Common myeloid progenitor, CD34-positive (primary cell): ENCODE measurements at regions not wholly inside any gene's neighbourhood (a gene's known extent, or its start where the extent isn't known, plus 50 kb on each side); places are given as distances from the start of the nearest gene placed in this dataset.

Experiments
- CTCF ChIA-PET: fragments of 350-600 bp; sonication (Branson Sonifier 250); formaldehyde crosslinking; loops from one replicate; lab custom pipeline; 2021; ENCODE audit warnings: antibody characterized with exemption; lab: Charles Lee
- POLR2A ChIA-PET: fragments of 350-600 bp; sonication (Branson Sonifier 250); formaldehyde crosslinking; loops from one replicate; lab custom pipeline; 2021; ENCODE audit warnings: antibody characterized with exemption; lab: Charles Lee
- DNase-seq, 3 donors: peaks; one replicate each; pipeline versions ENCODE4 v3.0.0 to v3.0.0-alpha.2; 2013
- H3K27ac ChIP-seq, 2 experiments: 1 replicate in 1 of 2; 2 replicates in 1 of 2; pipeline ENCODE4 v1.7.0; 2013; ENCODE audit warnings: inconsistent platforms in 2 of 2, low read length in 2 of 2, mild to moderate bottlenecking in 2 of 2, low read depth in 1 of 2, moderate library complexity in 1 of 2; ENCODE audit not compliant: severe bottlenecking in 2 of 2, insufficient read depth in 1 of 2, poor library complexity in 1 of 2
- H3K27me3 ChIP-seq, 5 experiments: replicated peaks in 2 of 5; 1 replicate in 3 of 5; 2 replicates in 2 of 5; pipeline versions ENCODE4 v1.6.1 to v1.7.0; 2013; ENCODE audit warnings: low read length in 4 of 5, mild to moderate bottlenecking in 2 of 5, moderate library complexity in 2 of 5, inconsistent platforms in 1 of 5; ENCODE audit not compliant: insufficient read depth in 5 of 5, control insufficient read depth in 4 of 5
- H3K36me3 ChIP-seq, 4 experiments: 1 replicate in 2 of 4; 2 replicates in 2 of 4; pipeline versions ENCODE4 v1.6.1 to v1.7.0; 2013; ENCODE audit warnings: low read length in 3 of 4, control low read depth in 1 of 4, mild to moderate bottlenecking in 1 of 4; ENCODE audit not compliant: control insufficient read depth in 4 of 4, insufficient read depth in 4 of 4
- H3K4me1 ChIP-seq, 4 experiments: 1 replicate in 3 of 4; 2 replicates in 1 of 4; pipeline versions ENCODE4 v1.6.1 to v1.7.1; 2013; ENCODE audit warnings: low read length in 3 of 4, mild to moderate bottlenecking in 3 of 4, control low read depth in 1 of 4, inconsistent platforms in 1 of 4, moderate library complexity in 1 of 4; ENCODE audit not compliant: control insufficient read depth in 4 of 4, insufficient read depth in 4 of 4; ENCODE audit errors: control extremely low read depth in 1 of 4
- H3K4me3 ChIP-seq, 7 experiments: 1 replicate in 4 of 7; 2 replicates in 3 of 7; pipeline versions ENCODE4 v1.5.1 to v1.7.0; 2013; ENCODE audit warnings: mild to moderate bottlenecking in 7 of 7, low read length in 6 of 7, moderate library complexity in 6 of 7, inconsistent platforms in 2 of 7, low read depth in 2 of 7, control low read depth in 1 of 7; ENCODE audit not compliant: insufficient read depth in 4 of 7, control insufficient read depth in 1 of 7; ENCODE audit errors: extremely low read depth in 1 of 7
- H3K9me3 ChIP-seq, 5 experiments: 1 replicate in 4 of 5; 2 replicates in 1 of 5; pipeline versions ENCODE4 v1.6.1 to v1.7.1; 2013; ENCODE audit warnings: low read length in 4 of 5, mild to moderate bottlenecking in 2 of 5, inconsistent platforms in 1 of 5, low read depth in 1 of 5, moderate library complexity in 1 of 5; ENCODE audit not compliant: control insufficient read depth in 4 of 5, insufficient read depth in 2 of 5; ENCODE audit errors: control extremely low read depth in 1 of 5
- WGBS: methylation state at CpG from one replicate; pipeline ENCODE4 v1.1.5; 2013; ENCODE audit not compliant: insufficient coverage; 5-methylcytosine and 5-hydroxymethylcytosine counted together

DNA sequence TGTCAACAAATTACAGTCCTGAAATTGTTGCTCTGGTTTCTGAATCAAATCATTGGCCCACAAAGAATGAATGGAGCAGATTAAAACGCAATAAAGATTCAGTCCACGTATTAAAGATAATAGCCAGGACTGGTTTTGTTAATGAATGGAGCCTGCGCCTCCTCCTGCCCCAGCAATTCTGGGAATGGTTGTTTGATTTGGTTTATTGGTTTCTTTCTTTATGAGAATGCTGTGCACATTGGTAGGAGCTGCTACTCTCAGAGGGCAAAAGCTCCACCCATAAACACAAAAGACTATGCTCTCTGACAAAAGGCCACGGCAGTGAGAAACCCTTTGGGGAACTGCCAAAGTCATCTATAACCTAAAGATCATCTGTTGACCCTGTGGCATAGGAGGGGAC lies 261.1 kb downstream of the ABHD5 start:
- 100% methylated on average over 2 of the region's 4 CpGs for WGBS
- Histone ChIP-seq H3K4me3 (no peak overlapping the region), H3K4me1 (no peaks in the 10 kb centered on the region), H3K9me3 (no peaks in the 10 kb centered on the region), H3K36me3 (no peaks in the 10 kb centered on the region), H3K27ac (no peak overlapping the region), H3K27me3 (peaks cover 0 to 16% (median 7%) of the 10 kb centered on the region in 5 experiments)
- ChIA-PET CTCF (no interaction called here), POLR2A (no interaction called here)
- DNase-seq = no peak

DNA sequence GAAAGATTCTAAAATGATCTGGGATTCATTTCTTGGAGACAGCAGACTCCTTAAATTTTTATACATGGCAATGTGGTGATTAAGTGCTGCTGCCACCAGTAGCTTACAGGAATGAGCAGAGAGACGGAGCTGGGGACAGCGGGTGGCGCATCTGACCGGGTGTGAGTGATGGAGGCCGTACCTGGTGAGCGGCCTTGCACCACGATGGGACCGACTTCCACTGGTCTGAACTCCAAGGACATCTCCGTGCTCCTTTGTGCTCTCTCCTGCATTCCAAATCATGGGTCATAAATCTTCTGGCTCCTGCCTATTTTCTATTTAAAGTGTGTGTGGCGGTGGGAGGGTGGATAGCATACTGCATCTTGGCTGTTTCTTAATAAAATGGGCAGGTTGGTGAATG lies 262.6 kb downstream of the ABHD5 start:
- Histone ChIP-seq H3K27ac (no peak overlapping the region), H3K36me3 (no peaks in the 10 kb centered on the region), H3K4me3 (no peak overlapping the region), H3K27me3 (peaks cover 0 to 19% (median 7%) of the 10 kb centered on the region in 5 experiments), H3K9me3 (no peaks in the 10 kb centered on the region), H3K4me1 (no peaks in the 10 kb centered on the region)
- WGBS = 100% methylated on average over 5 of the region's 10 CpGs
- CTCF ChIA-PET = no interaction called here
- no peak for DNase-seq
- POLR2A ChIA-PET = no interaction called here

DNA sequence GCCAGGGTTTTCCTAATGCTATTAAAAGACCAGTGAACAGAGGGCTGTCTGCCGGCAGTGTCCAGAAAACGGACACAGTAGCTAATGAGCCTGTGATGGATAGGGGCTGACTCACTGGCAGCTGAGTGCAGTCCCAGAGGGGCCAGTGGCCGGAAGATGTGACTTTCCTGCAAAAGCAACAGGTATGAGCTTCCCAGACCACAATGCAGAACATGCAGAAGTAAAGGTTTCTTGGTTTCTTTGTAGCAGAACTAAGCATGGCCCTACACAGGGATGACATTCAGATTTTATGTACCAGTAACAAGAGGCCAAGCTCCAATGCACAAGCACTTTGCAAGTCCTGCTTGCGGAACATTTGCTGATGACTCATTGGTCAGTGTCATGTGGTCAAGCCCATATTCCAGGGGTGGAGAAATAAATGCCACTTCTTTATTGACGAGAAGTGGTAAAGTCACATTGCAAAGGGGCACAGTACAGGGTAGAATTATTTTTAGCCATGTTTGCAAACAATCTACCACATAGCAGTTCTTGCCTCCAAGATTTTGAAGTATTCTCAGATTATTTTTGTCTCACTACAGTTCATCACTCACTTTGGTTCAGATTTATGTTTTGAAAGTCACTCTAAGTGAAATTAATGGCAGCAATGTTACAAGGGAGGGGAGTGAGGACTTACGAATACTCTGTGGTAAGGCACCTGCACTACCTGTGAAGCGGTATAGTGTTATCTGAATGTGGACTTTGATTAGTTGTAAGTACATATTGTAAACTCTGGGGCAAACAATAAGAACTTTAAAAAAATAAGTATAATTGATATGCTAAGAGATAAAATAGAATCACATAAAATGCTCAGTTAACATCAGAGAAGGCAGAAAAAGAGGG lies 263.3 kb downstream of the ABHD5 start:
- no peaks in the 10 kb centered on the region for H3K36me3 ChIP-seq
- no peaks in the 10 kb centered on the region for H3K4me1 ChIP-seq
- ChIA-PET POLR2A (no interaction called here), CTCF (no interaction called here)
- H3K4me3 ChIP-seq = no peak overlapping the region
- H3K27me3 ChIP-seq = peaks cover 0 to 19% (median 7%) of the 10 kb centered on the region in 5 experiments
- H3K27ac ChIP-seq = no peak overlapping the region
- DNase-seq = no peak
- H3K9me3 ChIP-seq = no peaks in the 10 kb centered on the region
- WGBS = 97% methylated on average over 5 of the region's 7 CpGs

- Histone ChIP-seq H3K4me3 (no peak overlapping the region), H3K9me3 (no peaks in the 10 kb centered on the region), H3K36me3 (no peaks in the 10 kb centered on the region), H3K27ac (no peak overlapping the region), H3K27me3 (peaks cover 0 to 17% (median 3%) of the 10 kb centered on the region in 5 experiments), H3K4me1 (no peaks in the 10 kb centered on the region)
- 98% methylated on average over 5 of the region's 5 CpGs for WGBS
- no peak for DNase-seq
- ChIA-PET POLR2A (no interaction called here), CTCF (no interaction called here)
Observed at GRCh38 chr3:43956945-43957344, 266.2 kb downstream of the ABHD5 start.

DNA sequence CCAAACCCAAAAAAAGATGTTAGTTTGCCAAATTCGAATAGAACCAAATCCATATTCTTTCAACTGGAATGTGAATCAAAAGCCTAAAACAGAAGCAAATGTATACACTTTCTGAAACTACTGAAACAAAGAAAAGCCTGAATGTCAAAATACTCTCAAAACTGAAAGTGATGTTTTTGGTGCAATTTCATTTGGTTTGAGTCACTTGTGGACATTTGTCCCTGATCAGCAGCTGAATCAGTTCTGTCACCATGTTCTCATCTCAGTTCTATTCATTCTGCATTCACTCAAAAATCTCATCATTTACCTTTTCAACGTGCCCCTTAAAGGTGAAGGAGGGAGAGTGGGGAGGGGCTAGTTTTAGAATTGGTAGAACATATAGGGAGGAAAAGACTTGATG lies 266.8 kb downstream of the ABHD5 start:
- Histone ChIP-seq H3K36me3 (no peaks in the 10 kb centered on the region), H3K4me3 (no peak overlapping the region), H3K4me1 (no peaks in the 10 kb centered on the region), H3K9me3 (no peaks in the 10 kb centered on the region), H3K27ac (no peak overlapping the region), H3K27me3 (peaks cover 0 to 17% (median 3%) of the 10 kb centered on the region in 5 experiments)
- ChIA-PET CTCF (no interaction called here), POLR2A (no interaction called here)
- DNase-seq = no peak
- no CpG with 5 or more reads among the region's 2 CpGs for WGBS

GRCh38 chr3:43958005-43958770 lies 267.4 kb downstream of the ABHD5 start:
- H3K9me3 ChIP-seq = no peaks in the 10 kb centered on the region
- no peak overlapping the region for H3K27ac ChIP-seq
- CTCF ChIA-PET = no interaction called here
- H3K27me3 ChIP-seq = peaks cover 0 to 17% (median 3%) of the 10 kb centered on the region in 5 experiments
- no peak overlapping the region for H3K4me3 ChIP-seq
- POLR2A ChIA-PET = no interaction called here
- WGBS = 96% methylated on average over 15 of the region's 16 CpGs
- H3K36me3 ChIP-seq = no peaks in the 10 kb centered on the region
- H3K4me1 ChIP-seq = no peaks in the 10 kb centered on the region
- no peak for DNase-seq

DNA sequence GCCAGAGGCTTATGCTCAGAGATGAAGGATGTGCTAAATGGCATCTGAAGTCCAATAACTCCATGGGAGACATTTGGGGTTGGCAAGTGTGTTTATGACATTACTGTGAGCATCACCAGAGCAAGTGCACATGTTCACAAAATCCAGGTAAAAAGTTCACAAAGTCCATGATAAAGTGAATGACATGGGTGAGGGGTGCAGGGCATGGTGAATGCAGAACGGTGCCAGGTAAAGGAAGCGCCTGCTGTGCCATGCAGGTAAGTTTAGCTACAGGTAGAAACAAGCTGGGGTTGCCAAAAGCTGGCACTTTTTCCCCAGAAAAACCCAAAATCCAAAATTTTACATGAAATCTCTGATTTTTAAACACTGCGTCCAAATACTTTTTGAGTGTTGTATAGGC lies 268.2 kb downstream of the ABHD5 start:
- ChIA-PET CTCF (no interaction called here), POLR2A (no interaction called here)
- H3K4me1 ChIP-seq = no peaks in the 10 kb centered on the region
- no peak for DNase-seq
- H3K4me3 ChIP-seq = no peak overlapping the region
- no peaks in the 10 kb centered on the region for H3K36me3 ChIP-seq
- no peak overlapping the region for H3K27ac ChIP-seq
- H3K9me3 ChIP-seq = no peaks in the 10 kb centered on the region
- peaks cover 0 to 15% (median 0%) of the 10 kb centered on the region in 5 experiments for H3K27me3 ChIP-seq
- WGBS = 100% methylated on average over 3 of the region's 3 CpGs
